ENCODE measurements at regions not wholly inside any gene's neighbourhood (a gene's known extent, or its start where the extent isn't known, plus 50 kb on each side); places are given as distances from the start of the nearest gene placed in this dataset.

GRCh38 chr1:106676021-106676420, 380.5 kb upstream of the PRMT6 start:
- no CpG with 5 or more reads among the region's 2 CpGs for WGBS (ENCODE audit: insufficient coverage)
- no peaks in the 10 kb centered on the region for H3K4me1 Mint-ChIP-seq
- no peak overlapping the region for H3K27ac ChIP-seq (ENCODE audit: low read depth in 1 of 2, low read length in 2 of 2)
- H3K36me3 Mint-ChIP-seq = no peaks in the 10 kb centered on the region
- no peak overlapping the region for H3K9ac ChIP-seq (ENCODE audit: insufficient read depth, low read length, poor library complexity, severe bottlenecking)
- H3K9me3 Mint-ChIP-seq = peaks cover 0 to 4% (median 0%) of the 10 kb centered on the region in 7 donors
- peaks cover 0 to 3% (median 3%) of the 10 kb centered on the region in 3 donors for H3K27me3 Mint-ChIP-seq (ENCODE audit: low read depth in 3 of 3)
- H2AFZ ChIP-seq (ENCODE audit: insufficient read depth, low read depth, low read length, poor library complexity, severe bottlenecking) = no peak overlapping the region
- TF ChIP-seq, protein P1, sequence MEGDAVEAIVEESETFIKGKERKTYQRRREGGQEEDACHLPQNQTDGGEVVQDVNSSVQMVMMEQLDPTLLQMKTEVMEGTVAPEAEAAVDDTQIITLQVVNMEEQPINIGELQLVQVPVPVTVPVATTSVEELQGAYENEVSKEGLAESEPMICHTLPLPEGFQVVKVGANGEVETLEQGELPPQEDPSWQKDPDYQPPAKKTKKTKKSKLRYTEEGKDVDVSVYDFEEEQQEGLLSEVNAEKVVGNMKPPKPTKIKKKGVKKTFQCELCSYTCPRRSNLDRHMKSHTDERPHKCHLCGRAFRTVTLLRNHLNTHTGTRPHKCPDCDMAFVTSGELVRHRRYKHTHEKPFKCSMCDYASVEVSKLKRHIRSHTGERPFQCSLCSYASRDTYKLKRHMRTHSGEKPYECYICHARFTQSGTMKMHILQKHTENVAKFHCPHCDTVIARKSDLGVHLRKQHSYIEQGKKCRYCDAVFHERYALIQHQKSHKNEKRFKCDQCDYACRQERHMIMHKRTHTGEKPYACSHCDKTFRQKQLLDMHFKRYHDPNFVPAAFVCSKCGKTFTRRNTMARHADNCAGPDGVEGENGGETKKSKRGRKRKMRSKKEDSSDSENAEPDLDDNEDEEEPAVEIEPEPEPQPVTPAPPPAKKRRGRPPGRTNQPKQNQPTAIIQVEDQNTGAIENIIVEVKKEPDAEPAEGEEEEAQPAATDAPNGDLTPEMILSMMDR (IDR thresholded peaks at IDR 0.05) = no peak
- no peaks in the 10 kb centered on the region for H4K20me1 ChIP-seq (ENCODE audit: insufficient read depth, low read length)
- H3K9me3 ChIP-seq (replicated peaks in 1 of 2; ENCODE audit: control insufficient read depth in 1 of 2, insufficient read depth in 1 of 2, low read length in 2 of 2) = no peaks in the 10 kb centered on the region
- no peak overlapping the region for H3K27ac Mint-ChIP-seq
- no peaks in the 10 kb centered on the region for H3K4me1 ChIP-seq (ENCODE audit: control insufficient read depth in 1 of 2, insufficient read depth in 2 of 2, low read length in 2 of 2)
- H3K4me3 Mint-ChIP-seq = no peak overlapping the region
- H3K4me3 ChIP-seq (replicated peaks in 1 of 3; ENCODE audit: low read depth in 2 of 3, low read length in 3 of 3) = no peak overlapping the region
- H3K79me2 ChIP-seq (ENCODE audit: insufficient read depth, low read length) = no peaks in the 10 kb centered on the region
- H3K4me2 ChIP-seq (replicated peaks; ENCODE audit: extremely low read depth, low read length, poor library complexity, severe bottlenecking) = no peak overlapping the region
- no peaks in the 10 kb centered on the region for H3K27me3 ChIP-seq (ENCODE audit: control insufficient read depth in 2 of 2, insufficient read depth in 2 of 2, low read length in 2 of 2)
- no peaks in the 10 kb centered on the region for H3K36me3 ChIP-seq (replicated peaks in 1 of 2; ENCODE audit: control insufficient read depth in 1 of 2, insufficient read depth in 2 of 2, low read length in 2 of 2)
- intact Hi-C loops (cut with micrococcal nuclease) = no loop called here
- no peak for DNase-seq

GRCh38 chr1:106677181-106677580, 379.3 kb upstream of the PRMT6 start:
- H3K79me2 ChIP-seq (ENCODE audit: insufficient read depth, low read length) = no peaks in the 10 kb centered on the region
- H3K36me3 Mint-ChIP-seq = no peaks in the 10 kb centered on the region
- no peak overlapping the region for H3K4me2 ChIP-seq (replicated peaks; ENCODE audit: extremely low read depth, low read length, poor library complexity, severe bottlenecking)
- H3K4me3 ChIP-seq (replicated peaks in 1 of 3; ENCODE audit: low read depth in 2 of 3, low read length in 3 of 3) = no peak overlapping the region
- no peaks in the 10 kb centered on the region for H3K36me3 ChIP-seq (replicated peaks in 1 of 2; ENCODE audit: control insufficient read depth in 1 of 2, insufficient read depth in 2 of 2, low read length in 2 of 2)
- no peak overlapping the region for H2AFZ ChIP-seq (ENCODE audit: insufficient read depth, low read depth, low read length, poor library complexity, severe bottlenecking)
- H3K9me3 ChIP-seq (replicated peaks in 1 of 2; ENCODE audit: control insufficient read depth in 1 of 2, insufficient read depth in 1 of 2, low read length in 2 of 2) = no peaks in the 10 kb centered on the region
- H3K27ac ChIP-seq (ENCODE audit: low read depth in 1 of 2, low read length in 2 of 2) = no peak overlapping the region
- no peaks in the 10 kb centered on the region for H4K20me1 ChIP-seq (ENCODE audit: insufficient read depth, low read length)
- no peak overlapping the region for H3K27ac Mint-ChIP-seq
- H3K9ac ChIP-seq (ENCODE audit: insufficient read depth, low read length, poor library complexity, severe bottlenecking) = no peak overlapping the region
- H3K4me1 ChIP-seq (ENCODE audit: control insufficient read depth in 1 of 2, insufficient read depth in 2 of 2, low read length in 2 of 2) = no peaks in the 10 kb centered on the region
- TF ChIP-seq, protein P1 (IDR thresholded peaks at IDR 0.05) = no peak
- no peaks in the 10 kb centered on the region for H3K27me3 ChIP-seq (ENCODE audit: control insufficient read depth in 2 of 2, insufficient read depth in 2 of 2, low read length in 2 of 2)
- peaks cover 0 to 3% (median 3%) of the 10 kb centered on the region in 3 donors for H3K27me3 Mint-ChIP-seq (ENCODE audit: low read depth in 3 of 3)
- intact Hi-C loops (cut with micrococcal nuclease) = no loop called here
- no peaks in the 10 kb centered on the region for H3K4me1 Mint-ChIP-seq
- H3K9me3 Mint-ChIP-seq = peaks cover 0 to 4% (median 0%) of the 10 kb centered on the region in 7 donors
- no CpG with 5 or more reads among the region's 3 CpGs for WGBS (ENCODE audit: insufficient coverage)
- DNase-seq = no peak
- no peak overlapping the region for H3K4me3 Mint-ChIP-seq
